ENCODE measurements at regions not wholly inside any gene's neighbourhood (a gene's known extent, or its start where the extent isn't known, plus 50 kb on each side); places are given as distances from the start of the nearest gene placed in this dataset.

DNA sequence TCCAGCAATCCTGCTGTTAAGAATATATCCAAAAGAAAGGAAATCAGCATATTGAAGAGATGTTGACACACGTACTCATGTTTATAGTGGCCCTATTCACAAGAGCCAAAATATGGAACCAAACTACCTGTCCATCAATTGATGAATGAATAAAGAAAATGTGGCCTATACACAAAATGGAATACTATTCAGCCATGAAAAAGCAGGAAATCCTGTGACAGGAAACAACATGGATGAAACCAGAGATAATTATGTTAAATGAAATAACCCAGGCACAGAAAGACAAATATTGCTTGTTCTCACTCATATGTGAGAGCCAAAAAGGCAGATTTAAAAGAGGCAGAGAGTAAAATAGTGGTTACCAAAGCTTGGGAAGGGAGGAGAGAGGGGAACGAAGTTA, 127.1 kb downstream of the KCNJ2 start:
- TF ChIP-seq TAF1 (IDR thresholded peaks at IDR 0.05; ENCODE audit: low read depth) (no peak), REST (IDR thresholded peaks at IDR 0.05; ENCODE audit: low read depth) (no peak), FOXM1 (IDR thresholded peaks at IDR 0.05; ENCODE audit: borderline replicate concordance, low read depth) (no peak), EGR1 (IDR thresholded peaks at IDR 0.05) (no peak), CEBPB (IDR thresholded peaks at IDR 0.05) (no peak), MAX (IDR thresholded peaks at IDR 0.05) (no peak), TCF12 (IDR thresholded peaks at IDR 0.05; ENCODE audit: low read depth) (no peak), CREB1 (IDR thresholded peaks at IDR 0.05; ENCODE audit: low read depth) (no peak), YY1 (IDR thresholded peaks at IDR 0.05; ENCODE audit: low read depth) (no peak), EP300 (IDR thresholded peaks at IDR 0.05; ENCODE audit: borderline replicate concordance) (no peak), TEAD4 (IDR thresholded peaks at IDR 0.05) (no peak), ZBTB7A (IDR thresholded peaks at IDR 0.05; ENCODE audit: low read depth) (no peak), NFIC (IDR thresholded peaks at IDR 0.05) (no peak)
